Fibroblast of lung (primary cell): ENCODE measurements at regions not wholly inside any gene's neighbourhood (a gene's known extent, or its start where the extent isn't known, plus 50 kb on each side); places are given as distances from the start of the nearest gene placed in this dataset.
"Not testable (repeated sequence)": the region's sequence is repeated elsewhere in the genome, so short reads cannot be mapped to it uniquely, and the experiment has no call there.

Source experiments
- DNase-seq, 2 donors: peaks; one replicate each; pipeline versions ENCODE4 v3.0.0 to v3.0.0-alpha.2; 2010; ENCODE audit warnings: low read depth in 2 of 2
- H2AFZ ChIP-seq: 2 replicates; pipeline ENCODE4 v1.5.1; 2012; ENCODE audit warnings: low read length, control low read depth, inconsistent platforms
- H3K27ac ChIP-seq: 2 replicates; pipeline ENCODE4 v1.5.1; 2011; ENCODE audit warnings: low read length, control low read depth; ENCODE audit not compliant: insufficient read depth
- H3K27me3 ChIP-seq: 2 replicates; pipeline ENCODE4 v1.5.1; 2011; ENCODE audit warnings: mild to moderate bottlenecking, low read length; ENCODE audit not compliant: control insufficient read depth, insufficient read depth
- H3K36me3 ChIP-seq: 2 replicates; pipeline ENCODE4 v1.5.1; 2011; ENCODE audit warnings: low read length; ENCODE audit not compliant: control insufficient read depth, insufficient read depth
- H3K4me1 ChIP-seq: 2 replicates; pipeline ENCODE4 v1.5.1; 2011; ENCODE audit warnings: low read length; ENCODE audit not compliant: control insufficient read depth, insufficient read depth; ENCODE audit errors: extremely low read depth
- H3K4me2 ChIP-seq: 2 replicates; pipeline ENCODE4 v1.5.1; 2011; ENCODE audit warnings: low read length, control low read depth; ENCODE audit not compliant: insufficient read depth; ENCODE audit errors: extremely low read depth
- H3K4me3 ChIP-seq, 4 experiments: fragments of 200-600 bp in 1 of 4; sonication (generic) in 1 of 4; replicated peaks in 1 of 4; 2 replicates each; pipeline ENCODE4 v1.5.1; 2011 to 2016; ENCODE audit warnings: low read length in 4 of 4, low read depth in 3 of 4, mild to moderate bottlenecking in 3 of 4, control low read depth in 2 of 4, inconsistent platforms in 1 of 4, mixed read lengths in 1 of 4; ENCODE audit not compliant: insufficient read depth in 1 of 4; ENCODE audit errors: control extremely low read depth in 1 of 4
- H3K79me2 ChIP-seq: 2 replicates; pipeline ENCODE4 v1.5.1; 2012; ENCODE audit warnings: mild to moderate bottlenecking, low read length, inconsistent platforms; ENCODE audit not compliant: control insufficient read depth, insufficient read depth
- H3K9ac ChIP-seq: 2 replicates; pipeline ENCODE4 v1.5.1; 2011; ENCODE audit warnings: mild to moderate bottlenecking, low read length, control low read depth; ENCODE audit not compliant: insufficient read depth
- H3K9me3 ChIP-seq: 2 replicates; pipeline ENCODE4 v1.5.1; 2012; ENCODE audit warnings: low read depth, low read length; ENCODE audit not compliant: control insufficient read depth, insufficient read depth
- H4K20me1 ChIP-seq: 2 replicates; pipeline ENCODE4 v1.5.1; 2011; ENCODE audit warnings: low read length; ENCODE audit not compliant: control insufficient read depth, insufficient read depth; ENCODE audit errors: extremely low read depth
- EZH2 ChIP-seq: IDR thresholded peaks from 2 replicates; pipeline ENCODE4 v1.5.1; 2012; ENCODE audit warnings: low read length, control low read depth, mild to moderate bottlenecking; ENCODE audit errors: missing control alignments
- TF ChIP-seq, protein P1 (sequence below), 2 donors: IDR thresholded peaks in 1 of 2; conservative IDR thresholded peaks in 1 of 2; 1 replicate in 1 of 2; 2 replicates in 1 of 2; pipeline ENCODE4 v1.5.1; 2011 to 2012; ENCODE audit warnings: low read length in 2 of 2, control low read depth in 1 of 2, inconsistent platforms in 1 of 2, low read depth in 1 of 2, mild to moderate bottlenecking in 1 of 2

DNA sequence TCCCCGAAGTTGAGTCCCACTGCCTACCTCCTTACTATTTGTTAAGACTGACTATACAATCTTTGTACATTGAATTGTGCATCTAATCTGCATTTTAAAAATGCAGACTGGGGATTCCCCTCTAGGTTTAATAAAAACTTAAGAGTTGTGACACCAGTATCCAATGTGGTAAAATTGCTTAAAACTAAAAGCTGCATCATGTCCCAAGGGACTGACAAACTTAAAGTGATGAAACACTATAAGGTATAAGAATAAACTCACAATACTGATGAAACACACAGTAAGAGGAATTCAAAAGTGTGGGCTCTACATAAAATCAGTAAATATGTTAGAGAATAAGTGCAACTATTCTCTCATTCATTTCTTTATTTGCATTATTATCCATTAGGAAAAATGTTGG is 1905.1 kb downstream of the MAT2B start:
- Histone ChIP-seq H3K27me3 (no peaks in the 10 kb centered on the region), H3K36me3 (no peaks in the 10 kb centered on the region), H3K79me2 (no peaks in the 10 kb centered on the region), H3K27ac (no peak overlapping the region), H3K4me3 (no peak overlapping the region), H3K4me2 (no peak overlapping the region), H3K9me3 (no peaks in the 10 kb centered on the region), H3K9ac (no peak overlapping the region), H2AFZ (no peak overlapping the region), H4K20me1 (no peaks in the 10 kb centered on the region), H3K4me1 (no peaks in the 10 kb centered on the region)
- DNase-seq: peak in 1 of 2 donors; percentile 37
- no peak for TF ChIP-seq EZH2
- TF ChIP-seq, protein P1, sequence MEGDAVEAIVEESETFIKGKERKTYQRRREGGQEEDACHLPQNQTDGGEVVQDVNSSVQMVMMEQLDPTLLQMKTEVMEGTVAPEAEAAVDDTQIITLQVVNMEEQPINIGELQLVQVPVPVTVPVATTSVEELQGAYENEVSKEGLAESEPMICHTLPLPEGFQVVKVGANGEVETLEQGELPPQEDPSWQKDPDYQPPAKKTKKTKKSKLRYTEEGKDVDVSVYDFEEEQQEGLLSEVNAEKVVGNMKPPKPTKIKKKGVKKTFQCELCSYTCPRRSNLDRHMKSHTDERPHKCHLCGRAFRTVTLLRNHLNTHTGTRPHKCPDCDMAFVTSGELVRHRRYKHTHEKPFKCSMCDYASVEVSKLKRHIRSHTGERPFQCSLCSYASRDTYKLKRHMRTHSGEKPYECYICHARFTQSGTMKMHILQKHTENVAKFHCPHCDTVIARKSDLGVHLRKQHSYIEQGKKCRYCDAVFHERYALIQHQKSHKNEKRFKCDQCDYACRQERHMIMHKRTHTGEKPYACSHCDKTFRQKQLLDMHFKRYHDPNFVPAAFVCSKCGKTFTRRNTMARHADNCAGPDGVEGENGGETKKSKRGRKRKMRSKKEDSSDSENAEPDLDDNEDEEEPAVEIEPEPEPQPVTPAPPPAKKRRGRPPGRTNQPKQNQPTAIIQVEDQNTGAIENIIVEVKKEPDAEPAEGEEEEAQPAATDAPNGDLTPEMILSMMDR (conservative IDR thresholded peaks at IDR 0.05 in 1 of 2, IDR thresholded peaks at IDR 0.05 in 1 of 2; ENCODE audit: low read depth in 1 of 2, low read length in 2 of 2): no peak

DNA sequence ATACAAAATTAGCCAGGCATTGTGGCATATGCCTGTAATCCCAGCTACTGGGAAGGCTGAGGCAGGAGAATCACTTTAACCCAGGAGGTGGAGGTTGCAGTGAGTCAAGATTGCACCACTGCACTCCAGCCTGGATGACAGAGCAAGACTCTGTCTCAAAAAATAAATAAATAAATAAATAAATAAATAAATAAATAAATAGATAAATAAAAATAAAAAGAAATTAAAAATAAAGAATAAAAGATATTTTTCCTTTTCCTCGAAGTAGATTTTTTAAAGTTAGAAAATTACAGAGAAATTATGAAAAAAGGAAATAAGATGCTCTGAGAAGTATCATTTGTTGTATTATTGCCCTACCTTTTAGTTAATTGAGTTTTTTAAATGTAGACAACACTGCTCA is 1906.1 kb downstream of the MAT2B start:
- H3K27ac ChIP-seq, H3K27me3 ChIP-seq, H3K4me3 ChIP-seq, DNase-seq, H3K9me3 ChIP-seq, H3K9ac ChIP-seq, H3K4me1 ChIP-seq, H4K20me1 ChIP-seq, H3K79me2 ChIP-seq, H3K4me2 ChIP-seq, H2AFZ ChIP-seq, H3K36me3 ChIP-seq: not testable (repeated sequence)

DNA sequence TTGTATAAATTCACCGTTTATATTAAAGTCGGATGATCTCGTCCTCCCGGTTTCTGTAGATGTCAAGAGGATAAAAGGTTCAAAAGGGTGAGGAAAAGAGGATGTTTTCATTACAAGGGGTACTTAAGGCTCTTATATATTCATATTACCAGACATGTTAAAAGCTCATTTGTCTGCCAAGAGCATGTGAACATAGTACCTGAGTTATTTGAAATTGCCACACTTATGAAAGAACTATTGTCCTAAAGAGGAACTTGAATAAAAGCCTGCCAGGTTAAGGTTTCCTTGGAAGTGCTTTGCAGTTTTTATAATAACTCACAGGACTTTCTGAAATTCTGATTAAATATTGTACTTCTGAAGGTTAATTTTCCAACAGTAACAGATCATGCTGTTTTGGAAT is 1915.1 kb downstream of the MAT2B start:
- no peaks in the 10 kb centered on the region for H3K4me1 ChIP-seq
- no peak overlapping the region for H3K4me2 ChIP-seq
- TF ChIP-seq, protein P1 (conservative IDR thresholded peaks at IDR 0.05 in 1 of 2, IDR thresholded peaks at IDR 0.05 in 1 of 2; ENCODE audit: low read depth in 1 of 2, low read length in 2 of 2): no peak
- no peak for TF ChIP-seq EZH2
- no peaks in the 10 kb centered on the region for H4K20me1 ChIP-seq
- H3K27me3 ChIP-seq: no peaks in the 10 kb centered on the region
- H2AFZ ChIP-seq: no peak overlapping the region
- no peaks in the 10 kb centered on the region for H3K79me2 ChIP-seq
- H3K4me3 ChIP-seq: no peak overlapping the region
- no peak for DNase-seq
- H3K9me3 ChIP-seq: no peaks in the 10 kb centered on the region
- no peak overlapping the region for H3K9ac ChIP-seq
- no peak overlapping the region for H3K27ac ChIP-seq
- no peaks in the 10 kb centered on the region for H3K36me3 ChIP-seq
